MCF 10A (cell line): ENCODE measurements at regions not wholly inside any gene's neighbourhood (a gene's known extent, or its start where the extent isn't known, plus 50 kb on each side); places are given as distances from the start of the nearest gene placed in this dataset.

ENCODE experiments used
- BruUV-seq: library from RNA; stranded (reverse); fragments of 400-500 nt; replicated peaks from 2 replicates; lab custom pipeline; 2021; lab: Mats Ljungman, UMichigan
- CTCF ChIA-PET: fragments of 300-600 bp; sonication (Branson Sonifier 250); formaldehyde crosslinking; extraction: SDS; loops from one replicate; lab custom pipeline; 2021; ENCODE audit warnings: antibody characterized with exemption, inconsistent platforms; lab: Yijun Ruan, JAX
- POLR2A ChIA-PET: fragments of 300-600, 350-650 bp; sonication (Branson Sonifier 250); formaldehyde crosslinking; extraction: SDS; loops from one replicate; lab custom pipeline; 2020; ENCODE audit warnings: antibody characterized with exemption, inconsistent platforms; lab: Yijun Ruan, JAX
- DNase-seq: peaks from one replicate; pipeline ENCODE4 v3.0.0-alpha.2; 2018; ENCODE audit not compliant: unreplicated experiment
- H3K27ac Mint-ChIP-seq: one replicate; pipeline ENCODE4 v1.8.0; 2022; ENCODE audit warnings: mild to moderate bottlenecking, low read depth, mixed read lengths; ENCODE audit not compliant: unreplicated experiment
- H3K27me3 Mint-ChIP-seq: one replicate; pipeline ENCODE4 v1.8.0; 2022; ENCODE audit warnings: mixed read lengths; ENCODE audit not compliant: insufficient read depth, unreplicated experiment
- H3K36me3 Mint-ChIP-seq: one replicate; pipeline ENCODE4 v1.8.0; 2022; ENCODE audit warnings: mild to moderate bottlenecking, moderate library complexity, mixed read lengths; ENCODE audit not compliant: insufficient read depth, unreplicated experiment
- H3K4me1 Mint-ChIP-seq: one replicate; pipeline ENCODE4 v1.8.0; 2022; ENCODE audit warnings: mixed read lengths; ENCODE audit not compliant: insufficient read depth, unreplicated experiment
- H3K4me3 Mint-ChIP-seq: one replicate; pipeline ENCODE4 v1.8.0; 2022; ENCODE audit warnings: mild to moderate bottlenecking, moderate library complexity, mixed read lengths; ENCODE audit not compliant: unreplicated experiment
- H3K9me3 Mint-ChIP-seq: one replicate; pipeline ENCODE4 v1.8.0; 2022; ENCODE audit warnings: mixed read lengths; ENCODE audit not compliant: unreplicated experiment
- CTCF ChIP-seq: fragments of 200-600 bp; IDR thresholded peaks from one replicate; pipeline ENCODE4 v1.8.0; 2022; ENCODE audit warnings: antibody characterized with exemption, mild to moderate bottlenecking; ENCODE audit not compliant: unreplicated experiment
- intact Hi-C: fragments of 100-400 bp; cut with micrococcal nuclease; formaldehyde crosslinking; loops from 2 replicates; pipeline ENCODE4 v1.14.1; 2022

GRCh38 chr2:221657806-221658205 is 85.7 kb upstream of the EPHA4 start:
- no peak for TF ChIP-seq CTCF
- no peak overlapping the region for H3K4me3 Mint-ChIP-seq
- H3K4me1 Mint-ChIP-seq: no peaks in the 10 kb centered on the region
- intact Hi-C loops: no loop called here
- no peaks in the 10 kb centered on the region for H3K36me3 Mint-ChIP-seq
- H3K27ac Mint-ChIP-seq: no peak overlapping the region
- no peaks in the 10 kb centered on the region for H3K9me3 Mint-ChIP-seq
- DNase-seq: no peak
- CTCF ChIA-PET: interaction anchor here (0.6 kb wide), 1 partner anchor 53 kb away, joined by 3 read pairs; no protein-coding TSS in a partner anchor
- BruUV-seq: no TSS peak
- POLR2A ChIA-PET: no interaction called here
- H3K27me3 Mint-ChIP-seq: no peaks in the 10 kb centered on the region

GRCh38 chr2:221655300-221655699 is 83.2 kb upstream of the EPHA4 start:
- no TSS peak for BruUV-seq
- CTCF ChIA-PET: interaction anchor here (0.5 kb wide), 1 partner anchor 49 kb away, joined by 4 read pairs; no protein-coding TSS in a partner anchor
- TF ChIP-seq CTCF: no peak

GRCh38 chr2:221653182-221653581 is 81.1 kb upstream of the EPHA4 start:
- H3K27me3 Mint-ChIP-seq: no peaks in the 10 kb centered on the region
- TF ChIP-seq CTCF: no peak
- intact Hi-C loops: no loop called here

More at GRCh38 chr2:221655300-221655699, 83.2 kb upstream of the EPHA4 start:
- H3K4me1 Mint-ChIP-seq: no peaks in the 10 kb centered on the region
- intact Hi-C loops: no loop called here
- no peaks in the 10 kb centered on the region for H3K27me3 Mint-ChIP-seq
- no peaks in the 10 kb centered on the region for H3K36me3 Mint-ChIP-seq
- H3K27ac Mint-ChIP-seq: no peak overlapping the region
- no peaks in the 10 kb centered on the region for H3K9me3 Mint-ChIP-seq
- no peak for DNase-seq
- POLR2A ChIA-PET: no interaction called here
- no peak overlapping the region for H3K4me3 Mint-ChIP-seq

GRCh38 chr2:221649051-221649775 is 77.1 kb upstream of the EPHA4 start:
- BruUV-seq: no TSS peak
- H3K36me3 Mint-ChIP-seq: no peaks in the 10 kb centered on the region

More at GRCh38 chr2:221653182-221653581, 81.1 kb upstream of the EPHA4 start:
- H3K9me3 Mint-ChIP-seq: no peaks in the 10 kb centered on the region
- ChIA-PET CTCF (no interaction called here), POLR2A (no interaction called here)
- H3K36me3 Mint-ChIP-seq: no peaks in the 10 kb centered on the region
- DNase-seq: no peak
- no peak overlapping the region for H3K4me3 Mint-ChIP-seq
- H3K4me1 Mint-ChIP-seq: no peaks in the 10 kb centered on the region
- H3K27ac Mint-ChIP-seq: no peak overlapping the region
- no TSS peak for BruUV-seq

More at GRCh38 chr2:221649051-221649775, 77.1 kb upstream of the EPHA4 start:
- ChIA-PET POLR2A (no interaction called here), CTCF (no interaction called here)
- Mint-ChIP-seq H3K27ac (no peak overlapping the region), H3K9me3 (no peaks in the 10 kb centered on the region), H3K4me1 (no peaks in the 10 kb centered on the region), H3K4me3 (no peak overlapping the region), H3K27me3 (no peaks in the 10 kb centered on the region)
- peak; percentile 50 for DNase-seq
- TF ChIP-seq CTCF: no peak
- intact Hi-C loops: no loop called here
